Activated T-helper 17 cell treated with anti-CD3 and anti-CD28 coated beads, Interleukin-2, amount 50 U/mL, for 72 hours (primary cell): ENCODE measurements at regions not wholly inside any gene's neighbourhood (a gene's known extent, or its start where the extent isn't known, plus 50 kb on each side); places are given as distances from the start of the nearest gene placed in this dataset.

Experiments used
- ATAC-seq: fragments of 150-1000 bp; cut with Tn5 transposase; replicated peaks from 2 replicates; pipeline ENCODE4 v1.10.0; 2021; ENCODE audit warnings: mild to moderate bottlenecking, moderate library complexity
- H3K27ac Mint-ChIP-seq: one replicate; pipeline ENCODE4 v1.8.0; 2022; ENCODE audit warnings: mixed read lengths
- H3K27me3 Mint-ChIP-seq: one replicate; pipeline ENCODE4 v1.8.0; 2022; ENCODE audit warnings: mixed read lengths
- H3K36me3 Mint-ChIP-seq: one replicate; pipeline ENCODE4 v1.8.0; 2022; ENCODE audit warnings: low read depth, mild to moderate bottlenecking, mixed read lengths
- H3K4me1 Mint-ChIP-seq: one replicate; pipeline ENCODE4 v1.8.0; 2022; ENCODE audit warnings: mixed read lengths
- H3K4me3 Mint-ChIP-seq: one replicate; pipeline ENCODE4 v1.8.0; 2022; ENCODE audit warnings: mild to moderate bottlenecking, mixed read lengths
- H3K9me3 Mint-ChIP-seq: one replicate; pipeline ENCODE4 v1.8.0; 2022; ENCODE audit warnings: mixed read lengths

- no peaks in the 10 kb centered on the region for H3K4me1 Mint-ChIP-seq
- H3K36me3 Mint-ChIP-seq: no peaks in the 10 kb centered on the region
- H3K27me3 Mint-ChIP-seq: no peaks in the 10 kb centered on the region
- H3K9me3 Mint-ChIP-seq: peaks cover 21% of the 10 kb centered on the region
- H3K4me3 Mint-ChIP-seq: no peak overlapping the region
- no peak overlapping the region for H3K27ac Mint-ChIP-seq
- no peak for ATAC-seq
These were observed 608.3 kb downstream of the PCDH17 start for GRCh38 chr13:58239774-58240268.

- no peaks in the 10 kb centered on the region for H3K36me3 Mint-ChIP-seq
- H3K27ac Mint-ChIP-seq: no peak overlapping the region
- peaks cover 16% of the 10 kb centered on the region for H3K9me3 Mint-ChIP-seq
- no peaks in the 10 kb centered on the region for H3K27me3 Mint-ChIP-seq
- ATAC-seq: no peak
- no peak overlapping the region for H3K4me3 Mint-ChIP-seq
- no peaks in the 10 kb centered on the region for H3K4me1 Mint-ChIP-seq
These were observed 615.5 kb downstream of the PCDH17 start for GRCh38 chr13:58247080-58247479.

- no peak for ATAC-seq
These were observed 623.4 kb downstream of the PCDH17 start for GRCh38 chr13:58254943-58255342.

GRCh38 chr13:58266271-58266670 lies 634.7 kb downstream of the PCDH17 start:
- ATAC-seq: no peak
- no peak overlapping the region for H3K4me3 Mint-ChIP-seq
- no peak overlapping the region for H3K27ac Mint-ChIP-seq
- peaks cover 17% of the 10 kb centered on the region for H3K9me3 Mint-ChIP-seq
- no peaks in the 10 kb centered on the region for H3K36me3 Mint-ChIP-seq
- H3K4me1 Mint-ChIP-seq: no peaks in the 10 kb centered on the region
- no peaks in the 10 kb centered on the region for H3K27me3 Mint-ChIP-seq

More at GRCh38 chr13:58254943-58255342, 623.4 kb downstream of the PCDH17 start:
- no peaks in the 10 kb centered on the region for H3K36me3 Mint-ChIP-seq
- H3K4me1 Mint-ChIP-seq: no peaks in the 10 kb centered on the region
- H3K9me3 Mint-ChIP-seq: peaks cover 13% of the 10 kb centered on the region
- H3K4me3 Mint-ChIP-seq: no peak overlapping the region
- no peaks in the 10 kb centered on the region for H3K27me3 Mint-ChIP-seq
- no peak overlapping the region for H3K27ac Mint-ChIP-seq

- no peak overlapping the region for H3K27ac Mint-ChIP-seq
- no peaks in the 10 kb centered on the region for H3K36me3 Mint-ChIP-seq
- H3K9me3 Mint-ChIP-seq: no peaks in the 10 kb centered on the region
- no peak for ATAC-seq
- no peaks in the 10 kb centered on the region for H3K27me3 Mint-ChIP-seq
- H3K4me1 Mint-ChIP-seq: no peaks in the 10 kb centered on the region
- no peak overlapping the region for H3K4me3 Mint-ChIP-seq
These were observed 667.1 kb downstream of the PCDH17 start for GRCh38 chr13:58298556-58299135.

- no peak for ATAC-seq
- Mint-ChIP-seq H3K4me3 (no peak overlapping the region), H3K36me3 (no peaks in the 10 kb centered on the region), H3K4me1 (no peaks in the 10 kb centered on the region), H3K27me3 (no peaks in the 10 kb centered on the region), H3K9me3 (no peaks in the 10 kb centered on the region), H3K27ac (no peak overlapping the region)
These were observed 668.7 kb downstream of the PCDH17 start for GRCh38 chr13:58300224-58300623.

GRCh38 chr13:58300974-58301681 lies 669.6 kb downstream of the PCDH17 start:
- H3K9me3 Mint-ChIP-seq: no peaks in the 10 kb centered on the region
- no peaks in the 10 kb centered on the region for H3K27me3 Mint-ChIP-seq
- no peaks in the 10 kb centered on the region for H3K4me1 Mint-ChIP-seq
- no peak for ATAC-seq
- H3K4me3 Mint-ChIP-seq: no peak overlapping the region
- no peaks in the 10 kb centered on the region for H3K36me3 Mint-ChIP-seq
- no peak overlapping the region for H3K27ac Mint-ChIP-seq

GRCh38 chr13:58302349-58302748 lies 670.8 kb downstream of the PCDH17 start:
- no peak for ATAC-seq
- H3K27me3 Mint-ChIP-seq: no peaks in the 10 kb centered on the region
- H3K9me3 Mint-ChIP-seq: no peaks in the 10 kb centered on the region
- H3K4me1 Mint-ChIP-seq: no peaks in the 10 kb centered on the region
- no peak overlapping the region for H3K4me3 Mint-ChIP-seq
- H3K27ac Mint-ChIP-seq: no peak overlapping the region
- H3K36me3 Mint-ChIP-seq: no peaks in the 10 kb centered on the region

GRCh38 chr13:58306062-58306461 lies 674.5 kb downstream of the PCDH17 start:
- Mint-ChIP-seq H3K9me3 (no peaks in the 10 kb centered on the region), H3K27ac (no peak overlapping the region), H3K4me3 (no peak overlapping the region), H3K4me1 (no peaks in the 10 kb centered on the region), H3K27me3 (no peaks in the 10 kb centered on the region), H3K36me3 (no peaks in the 10 kb centered on the region)
- ATAC-seq: no peak

GRCh38 chr13:58313219-58313618 lies 681.7 kb downstream of the PCDH17 start:
- no peaks in the 10 kb centered on the region for H3K4me1 Mint-ChIP-seq
- no peaks in the 10 kb centered on the region for H3K9me3 Mint-ChIP-seq
- no peak overlapping the region for H3K4me3 Mint-ChIP-seq
- no peak overlapping the region for H3K27ac Mint-ChIP-seq
- no peaks in the 10 kb centered on the region for H3K27me3 Mint-ChIP-seq
- no peaks in the 10 kb centered on the region for H3K36me3 Mint-ChIP-seq
- no peak for ATAC-seq

GRCh38 chr13:58318495-58319167 lies 687.1 kb downstream of the PCDH17 start:
- H3K4me1 Mint-ChIP-seq: no peaks in the 10 kb centered on the region
- no peak for ATAC-seq
- no peak overlapping the region for H3K4me3 Mint-ChIP-seq
- H3K36me3 Mint-ChIP-seq: no peaks in the 10 kb centered on the region
- no peaks in the 10 kb centered on the region for H3K27me3 Mint-ChIP-seq
- no peaks in the 10 kb centered on the region for H3K9me3 Mint-ChIP-seq
- H3K27ac Mint-ChIP-seq: no peak overlapping the region

- Mint-ChIP-seq H3K4me3 (no peak overlapping the region), H3K9me3 (no peaks in the 10 kb centered on the region), H3K4me1 (no peaks in the 10 kb centered on the region), H3K27me3 (no peaks in the 10 kb centered on the region), H3K27ac (no peak overlapping the region), H3K36me3 (no peaks in the 10 kb centered on the region)
- ATAC-seq: no peak
These were observed 692.6 kb downstream of the PCDH17 start for GRCh38 chr13:58324161-58324560.

- Mint-ChIP-seq H3K27me3 (no peaks in the 10 kb centered on the region), H3K4me1 (no peaks in the 10 kb centered on the region), H3K27ac (no peak overlapping the region), H3K36me3 (no peaks in the 10 kb centered on the region), H3K4me3 (no peak overlapping the region), H3K9me3 (peaks cover 3% of the 10 kb centered on the region)
- no peak for ATAC-seq
These were observed 698.2 kb downstream of the PCDH17 start for GRCh38 chr13:58329746-58330145.

- Mint-ChIP-seq H3K36me3 (no peaks in the 10 kb centered on the region), H3K27me3 (no peaks in the 10 kb centered on the region), H3K27ac (no peak overlapping the region), H3K9me3 (peaks cover 10% of the 10 kb centered on the region), H3K4me3 (no peak overlapping the region), H3K4me1 (no peaks in the 10 kb centered on the region)
- ATAC-seq: no peak
These were observed 709.4 kb downstream of the PCDH17 start for GRCh38 chr13:58340895-58341294.

GRCh38 chr13:58341318-58341717 lies 709.8 kb downstream of the PCDH17 start:
- H3K36me3 Mint-ChIP-seq: no peaks in the 10 kb centered on the region
- no peak overlapping the region for H3K4me3 Mint-ChIP-seq
- no peaks in the 10 kb centered on the region for H3K4me1 Mint-ChIP-seq
- no peak overlapping the region for H3K27ac Mint-ChIP-seq
- peaks cover 8% of the 10 kb centered on the region for H3K9me3 Mint-ChIP-seq
- no peaks in the 10 kb centered on the region for H3K27me3 Mint-ChIP-seq
- ATAC-seq: no peak
